NB4 (cell line): ENCODE measurements at regions not wholly inside any gene's neighbourhood (a gene's known extent, or its start where the extent isn't known, plus 50 kb on each side); places are given as distances from the start of the nearest gene placed in this dataset.

Source experiments
- CTCF ChIP-seq: IDR thresholded peaks from one replicate; pipeline ENCODE4 v1.5.1; 2012; ENCODE audit warnings: low read depth, low read length
- MAX ChIP-seq: IDR thresholded peaks from 2 replicates; pipeline ENCODE4 v1.6.1; 2011; ENCODE audit warnings: low read depth, low read length
- POLR2A ChIP-seq: IDR thresholded peaks from 2 replicates; pipeline ENCODE4 v1.6.1; 2011; ENCODE audit warnings: mild to moderate bottlenecking; ENCODE audit not compliant: insufficient read length; ENCODE audit errors: extremely low read depth

GRCh38 chr10:133008736-133009135, 66.4 kb upstream of the CFAP46 start:
- TF ChIP-seq POLR2A (no peak), CTCF (no peak), MAX (no peak)
